ENCODE measurements at regions not wholly inside any gene's neighbourhood (a gene's known extent, or its start where the extent isn't known, plus 50 kb on each side); places are given as distances from the start of the nearest gene placed in this dataset.

DNA sequence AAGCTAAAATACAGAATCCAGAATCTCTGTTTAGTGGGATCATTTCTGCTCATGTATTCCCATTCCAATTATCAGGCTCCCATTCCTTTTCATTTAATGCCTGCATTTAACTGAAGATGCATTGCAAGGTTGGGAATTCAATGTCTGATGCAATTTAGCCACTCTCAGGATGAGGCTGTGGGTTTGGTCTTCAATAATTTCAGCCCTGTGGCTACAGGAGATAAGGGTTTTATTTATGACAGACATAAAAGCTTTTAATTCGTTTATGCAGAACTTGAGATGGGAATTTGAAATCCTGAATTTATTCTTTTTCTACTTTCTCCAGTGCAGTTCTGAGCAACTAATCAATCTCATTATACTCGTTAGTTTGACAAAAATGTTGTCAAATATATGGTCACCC is 1225.9 kb downstream of the PCDH18 start:
- FAIRE-seq (no peak), ATAC-seq (no peak)
- no peak overlapping the region for H3K27ac ChIP-seq

DNA sequence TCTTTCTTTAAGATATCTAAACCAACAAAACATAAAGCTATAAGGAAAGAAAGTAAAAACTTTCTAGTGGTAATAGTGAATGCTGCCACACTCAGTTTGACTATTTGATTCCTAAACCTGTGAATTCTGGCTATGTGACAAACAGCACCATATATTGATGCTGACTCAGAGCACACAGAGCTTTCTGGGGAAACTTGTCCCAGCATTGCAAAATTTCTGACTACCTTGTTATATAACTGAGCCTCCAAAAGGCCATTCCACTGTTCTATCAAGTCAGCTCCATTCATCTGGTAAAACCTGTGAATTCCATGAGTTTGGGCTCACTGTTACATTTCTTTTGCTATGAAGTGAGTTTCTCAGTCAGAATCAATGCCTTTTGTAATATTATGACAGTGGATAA is 1229.7 kb downstream of the PCDH18 start:
- no peak for TF ChIP-seq MAFK (IDR thresholded peaks at IDR 0.05; ENCODE audit: partially characterized antibody)
- TF ChIP-seq HES2 (IDR thresholded peaks at IDR 0.05) = no peak
- TF ChIP-seq, protein P1, sequence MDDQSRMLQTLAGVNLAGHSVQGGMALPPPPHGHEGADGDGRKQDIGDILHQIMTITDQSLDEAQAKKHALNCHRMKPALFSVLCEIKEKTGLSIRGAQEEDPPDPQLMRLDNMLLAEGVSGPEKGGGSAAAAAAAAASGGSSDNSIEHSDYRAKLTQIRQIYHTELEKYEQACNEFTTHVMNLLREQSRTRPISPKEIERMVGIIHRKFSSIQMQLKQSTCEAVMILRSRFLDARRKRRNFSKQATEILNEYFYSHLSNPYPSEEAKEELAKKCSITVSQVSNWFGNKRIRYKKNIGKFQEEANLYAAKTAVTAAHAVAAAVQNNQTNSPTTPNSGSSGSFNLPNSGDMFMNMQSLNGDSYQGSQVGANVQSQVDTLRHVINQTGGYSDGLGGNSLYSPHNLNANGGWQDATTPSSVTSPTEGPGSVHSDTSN (IDR thresholded peaks at IDR 0.05) = no peak
- TF ChIP-seq RAD21 (conservative IDR thresholded peaks at IDR 0.05 in 1 of 2, IDR thresholded peaks at IDR 0.05 in 1 of 2) = no peak
- TF ChIP-seq ZNF302 (CRISPR knock-in tag; IDR thresholded peaks at IDR 0.05) = no peak
- no peak for TF ChIP-seq RARB (CRISPR knock-in tag; IDR thresholded peaks at IDR 0.05)
- TF ChIP-seq TP53 (CRISPR knock-in tag; IDR thresholded peaks at IDR 0.05) = no peak
- TF ChIP-seq RFX5 (IDR thresholded peaks at IDR 0.05) = no peak
- TF ChIP-seq, protein P2, sequence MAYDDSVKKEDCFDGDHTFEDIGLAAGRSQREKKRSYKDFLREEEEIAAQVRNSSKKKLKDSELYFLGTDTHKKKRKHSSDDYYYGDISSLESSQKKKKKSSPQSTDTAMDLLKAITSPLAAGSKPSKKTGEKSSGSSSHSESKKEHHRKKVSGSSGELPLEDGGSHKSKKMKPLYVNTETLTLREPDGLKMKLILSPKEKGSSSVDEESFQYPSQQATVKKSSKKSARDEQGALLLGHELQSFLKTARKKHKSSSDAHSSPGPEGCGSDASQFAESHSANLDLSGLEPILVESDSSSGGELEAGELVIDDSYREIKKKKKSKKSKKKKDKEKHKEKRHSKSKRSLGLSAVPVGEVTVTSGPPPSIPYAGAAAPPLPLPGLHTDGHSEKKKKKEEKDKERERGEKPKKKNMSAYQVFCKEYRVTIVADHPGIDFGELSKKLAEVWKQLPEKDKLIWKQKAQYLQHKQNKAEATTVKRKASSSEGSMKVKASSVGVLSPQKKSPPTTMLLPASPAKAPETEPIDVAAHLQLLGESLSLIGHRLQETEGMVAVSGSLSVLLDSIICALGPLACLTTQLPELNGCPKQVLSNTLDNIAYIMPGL (CRISPR knock-in tag; IDR thresholded peaks at IDR 0.05; ENCODE audit: borderline replicate concordance) = no peak
- no peak for TF ChIP-seq FOXS1 (CRISPR knock-in tag; IDR thresholded peaks at IDR 0.05)
- Histone ChIP-seq H3K4me1 (no peaks in the 10 kb centered on the region), H3K4me2 (no peak overlapping the region), H3K4me3 (no peak overlapping the region), H3K9me3 (no peaks in the 10 kb centered on the region), H3K27ac (no peak overlapping the region)
- ChIA-PET CTCF (no interaction called here), POLR2A (no interaction called here)
- FAIRE-seq (no peak), ATAC-seq (no peak), DNase-seq (ENCODE audit: low read depth in 1 of 2, low spot score in 1 of 2) (no peak)

More for the DNA sequence above, 1225.9 kb downstream of the PCDH18 start:
- Histone ChIP-seq H3K4me1 (no peaks in the 10 kb centered on the region), H3K4me3 (no peak overlapping the region), H3K9me3 (no peaks in the 10 kb centered on the region), H3K4me2 (no peak overlapping the region)
- ChIA-PET CTCF (no interaction called here), POLR2A (no interaction called here)
- no peak for DNase-seq (ENCODE audit: low read depth in 1 of 2, low spot score in 1 of 2)
- TF ChIP-seq, protein P3, sequence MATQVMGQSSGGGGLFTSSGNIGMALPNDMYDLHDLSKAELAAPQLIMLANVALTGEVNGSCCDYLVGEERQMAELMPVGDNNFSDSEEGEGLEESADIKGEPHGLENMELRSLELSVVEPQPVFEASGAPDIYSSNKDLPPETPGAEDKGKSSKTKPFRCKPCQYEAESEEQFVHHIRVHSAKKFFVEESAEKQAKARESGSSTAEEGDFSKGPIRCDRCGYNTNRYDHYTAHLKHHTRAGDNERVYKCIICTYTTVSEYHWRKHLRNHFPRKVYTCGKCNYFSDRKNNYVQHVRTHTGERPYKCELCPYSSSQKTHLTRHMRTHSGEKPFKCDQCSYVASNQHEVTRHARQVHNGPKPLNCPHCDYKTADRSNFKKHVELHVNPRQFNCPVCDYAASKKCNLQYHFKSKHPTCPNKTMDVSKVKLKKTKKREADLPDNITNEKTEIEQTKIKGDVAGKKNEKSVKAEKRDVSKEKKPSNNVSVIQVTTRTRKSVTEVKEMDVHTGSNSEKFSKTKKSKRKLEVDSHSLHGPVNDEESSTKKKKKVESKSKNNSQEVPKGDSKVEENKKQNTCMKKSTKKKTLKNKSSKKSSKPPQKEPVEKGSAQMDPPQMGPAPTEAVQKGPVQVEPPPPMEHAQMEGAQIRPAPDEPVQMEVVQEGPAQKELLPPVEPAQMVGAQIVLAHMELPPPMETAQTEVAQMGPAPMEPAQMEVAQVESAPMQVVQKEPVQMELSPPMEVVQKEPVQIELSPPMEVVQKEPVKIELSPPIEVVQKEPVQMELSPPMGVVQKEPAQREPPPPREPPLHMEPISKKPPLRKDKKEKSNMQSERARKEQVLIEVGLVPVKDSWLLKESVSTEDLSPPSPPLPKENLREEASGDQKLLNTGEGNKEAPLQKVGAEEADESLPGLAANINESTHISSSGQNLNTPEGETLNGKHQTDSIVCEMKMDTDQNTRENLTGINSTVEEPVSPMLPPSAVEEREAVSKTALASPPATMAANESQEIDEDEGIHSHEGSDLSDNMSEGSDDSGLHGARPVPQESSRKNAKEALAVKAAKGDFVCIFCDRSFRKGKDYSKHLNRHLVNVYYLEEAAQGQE (IDR thresholded peaks at IDR 0.05) = no peak
- TF ChIP-seq, protein P2 (CRISPR knock-in tag; IDR thresholded peaks at IDR 0.05; ENCODE audit: borderline replicate concordance) = no peak
- TF ChIP-seq CHD4 (IDR thresholded peaks at IDR 0.05; ENCODE audit: borderline replicate concordance) (no peak), SREBF2 (IDR thresholded peaks at IDR 0.05) (no peak), BHLHE40 (IDR thresholded peaks at IDR 0.05; ENCODE audit: low read depth, low read length) (no peak), CHD2 (IDR thresholded peaks at IDR 0.05; ENCODE audit: low read length, partially characterized antibody) (no peak)
- TF ChIP-seq, protein P4, sequence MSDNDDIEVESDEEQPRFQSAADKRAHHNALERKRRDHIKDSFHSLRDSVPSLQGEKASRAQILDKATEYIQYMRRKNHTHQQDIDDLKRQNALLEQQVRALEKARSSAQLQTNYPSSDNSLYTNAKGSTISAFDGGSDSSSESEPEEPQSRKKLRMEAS (IDR thresholded peaks at IDR 0.05) = no peak
- 42% methylated on average over 2 of the region's 2 CpGs for WGBS (ENCODE audit: missing lambda C conversion rate)

Measured in A549 (cell line).